ENCODE measurements at regions not wholly inside any gene's neighbourhood (a gene's known extent, or its start where the extent isn't known, plus 50 kb on each side); places are given as distances from the start of the nearest gene placed in this dataset.

DNA sequence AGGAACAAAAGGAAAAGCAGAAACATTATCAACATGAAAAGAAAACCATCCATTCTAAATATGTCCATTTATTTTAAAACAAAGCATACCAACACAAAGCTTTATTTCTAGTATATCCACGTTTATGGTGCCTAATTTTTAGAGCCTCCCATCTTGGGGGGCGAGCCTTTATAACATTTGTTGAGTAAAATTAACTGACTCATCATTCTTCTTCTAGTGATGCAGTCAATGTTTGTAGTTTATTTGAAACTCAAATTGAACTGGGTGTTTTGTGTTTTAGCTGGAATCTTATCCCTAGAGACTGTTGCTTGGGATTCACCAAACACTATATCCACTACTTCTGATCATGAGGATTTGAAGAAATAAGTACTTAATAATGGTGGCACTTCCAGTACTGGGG, 366.4 kb upstream of the NPVF start:
- TF ChIP-seq, protein P1, sequence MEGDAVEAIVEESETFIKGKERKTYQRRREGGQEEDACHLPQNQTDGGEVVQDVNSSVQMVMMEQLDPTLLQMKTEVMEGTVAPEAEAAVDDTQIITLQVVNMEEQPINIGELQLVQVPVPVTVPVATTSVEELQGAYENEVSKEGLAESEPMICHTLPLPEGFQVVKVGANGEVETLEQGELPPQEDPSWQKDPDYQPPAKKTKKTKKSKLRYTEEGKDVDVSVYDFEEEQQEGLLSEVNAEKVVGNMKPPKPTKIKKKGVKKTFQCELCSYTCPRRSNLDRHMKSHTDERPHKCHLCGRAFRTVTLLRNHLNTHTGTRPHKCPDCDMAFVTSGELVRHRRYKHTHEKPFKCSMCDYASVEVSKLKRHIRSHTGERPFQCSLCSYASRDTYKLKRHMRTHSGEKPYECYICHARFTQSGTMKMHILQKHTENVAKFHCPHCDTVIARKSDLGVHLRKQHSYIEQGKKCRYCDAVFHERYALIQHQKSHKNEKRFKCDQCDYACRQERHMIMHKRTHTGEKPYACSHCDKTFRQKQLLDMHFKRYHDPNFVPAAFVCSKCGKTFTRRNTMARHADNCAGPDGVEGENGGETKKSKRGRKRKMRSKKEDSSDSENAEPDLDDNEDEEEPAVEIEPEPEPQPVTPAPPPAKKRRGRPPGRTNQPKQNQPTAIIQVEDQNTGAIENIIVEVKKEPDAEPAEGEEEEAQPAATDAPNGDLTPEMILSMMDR (IDR thresholded peaks at IDR 0.05; ENCODE audit: low read depth, low read length), result no peak
- no peak for TF ChIP-seq EZH2phosphoT487 (IDR thresholded peaks at IDR 0.05; ENCODE audit: low read depth)

All from OCI-LY3 (cell line).